ENCODE measurements at regions not wholly inside any gene's neighbourhood (a gene's known extent, or its start where the extent isn't known, plus 50 kb on each side); places are given as distances from the start of the nearest gene placed in this dataset.
"Not testable (repeated sequence)": the region's sequence is repeated elsewhere in the genome, so short reads cannot be mapped to it uniquely, and the experiment has no call there.

- DNase-seq: no peak
These were observed 252.1 kb downstream of the LRIG3 start for GRCh38 chr12:58668233-58668632.

DNA sequence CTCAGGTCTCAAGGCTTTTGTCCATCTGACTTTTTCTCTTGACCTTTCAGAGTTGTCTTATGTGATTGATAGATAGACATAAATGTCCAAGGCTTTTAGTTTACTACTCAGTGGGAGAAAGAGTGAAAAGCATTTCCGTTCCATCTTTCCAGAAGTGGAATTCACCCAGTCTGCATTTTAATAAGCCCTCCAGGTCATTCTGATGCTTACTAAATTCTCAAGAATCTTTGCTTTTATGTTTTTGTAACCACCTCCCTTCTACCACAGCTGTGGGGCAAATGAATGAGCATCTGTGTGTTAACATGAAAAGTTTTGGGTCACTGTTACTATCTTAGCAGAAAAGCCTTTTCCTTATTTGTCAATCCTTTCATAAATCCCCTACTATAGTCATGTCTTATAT lies 251.4 kb downstream of the LRIG3 start:
- DNase-seq: no peak

GRCh38 chr12:58670623-58671022 lies 249.7 kb downstream of the LRIG3 start:
- DNase-seq: no peak

GRCh38 chr12:58671196-58671595 lies 249.1 kb downstream of the LRIG3 start:
- DNase-seq: no peak

- DNase-seq: no peak
These were observed 247.3 kb downstream of the LRIG3 start for GRCh38 chr12:58673021-58673420.

GRCh38 chr12:58677833-58678232 lies 242.5 kb downstream of the LRIG3 start:
- not testable (repeated sequence) for DNase-seq

- no peak for DNase-seq
These were observed 241.6 kb downstream of the LRIG3 start for GRCh38 chr12:58678753-58679152.

DNA sequence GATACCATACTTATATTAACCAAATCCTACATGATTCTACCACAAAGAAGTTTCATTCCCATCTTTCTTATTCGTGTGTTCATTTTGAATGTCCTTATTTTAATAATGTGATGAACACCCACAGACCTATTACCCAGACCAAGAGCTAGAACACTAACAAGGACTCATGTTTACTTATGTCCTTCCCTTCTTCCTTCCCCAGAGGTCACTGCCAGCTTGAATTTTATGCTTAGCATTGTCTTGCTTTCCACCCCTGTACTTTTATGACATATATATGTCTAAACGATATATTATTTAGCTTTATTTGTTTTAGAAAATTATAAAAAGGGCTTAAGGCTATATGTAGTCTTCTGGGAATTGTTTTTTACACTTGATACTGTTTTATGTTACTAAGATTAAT lies 238.6 kb downstream of the LRIG3 start:
- no peak for DNase-seq

- DNase-seq: no peak
These were observed 225.0 kb downstream of the LRIG3 start for GRCh38 chr12:58695263-58695662.

GRCh38 chr12:58701536-58701935 lies 218.8 kb downstream of the LRIG3 start:
- DNase-seq: no peak

GRCh38 chr12:58703866-58704265 lies 216.4 kb downstream of the LRIG3 start:
- DNase-seq: no peak

- DNase-seq: not testable (repeated sequence)
These were observed 215.5 kb downstream of the LRIG3 start for GRCh38 chr12:58704770-58705169.

DNA sequence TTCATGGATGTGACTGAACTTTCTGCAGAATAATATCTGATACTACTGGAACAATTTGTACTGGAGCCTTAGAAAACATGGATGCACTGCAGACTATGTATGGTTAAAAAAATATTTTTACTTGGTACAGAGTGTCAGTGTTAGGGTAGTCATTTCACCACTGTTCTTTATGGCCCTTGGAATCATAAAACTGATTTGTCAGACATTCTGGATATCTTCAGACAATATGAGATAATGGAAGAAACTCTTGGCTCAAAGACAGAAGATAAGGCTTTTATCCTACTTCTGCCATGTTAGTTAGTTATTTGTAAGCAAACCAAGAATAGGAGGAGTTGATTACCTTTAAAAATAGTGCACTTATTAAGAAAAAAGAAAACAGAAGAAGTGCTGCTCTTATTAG lies 209.4 kb downstream of the LRIG3 start:
- DNase-seq: no peak

DNA sequence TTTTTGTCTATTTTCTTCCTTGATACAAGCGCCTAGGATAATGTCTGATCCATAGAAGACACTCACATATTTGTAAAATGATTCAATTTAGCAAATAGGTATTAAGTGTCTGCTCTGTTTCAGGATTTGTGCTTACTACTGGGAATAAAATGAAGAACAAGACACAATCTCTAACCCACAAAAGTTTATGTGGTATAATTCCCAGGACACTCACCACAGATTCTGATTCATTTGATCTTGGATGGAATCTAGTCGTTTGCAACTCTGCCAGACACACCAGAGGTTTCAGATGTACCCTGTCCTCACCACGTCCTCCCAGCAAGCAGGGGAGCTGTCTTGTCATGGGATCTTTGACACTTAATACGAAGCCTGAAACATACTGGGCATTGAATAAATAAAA lies 208.3 kb downstream of the LRIG3 start:
- DNase-seq: no peak

- DNase-seq: no peak
These were observed 207.3 kb downstream of the LRIG3 start for GRCh38 chr12:58712976-58713375.

DNA sequence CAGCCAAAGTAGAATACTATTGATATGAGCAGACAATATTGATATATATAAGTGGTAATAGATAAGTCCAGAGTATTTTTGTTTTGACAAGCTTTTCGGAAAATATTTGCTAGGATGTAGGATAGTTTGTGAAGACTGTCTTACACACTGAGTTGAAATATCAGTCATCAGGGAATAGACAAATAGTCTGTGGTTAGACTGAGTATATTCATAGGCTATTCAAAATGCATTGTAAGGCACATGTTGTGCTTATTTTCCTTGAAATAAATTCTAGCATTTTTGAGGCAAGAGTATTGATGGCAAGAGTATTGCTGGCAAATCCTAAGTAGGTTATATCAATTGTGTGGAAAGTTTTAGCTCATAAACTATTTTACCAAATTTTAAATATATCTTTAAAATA lies 201.1 kb downstream of the LRIG3 start:
- no peak for DNase-seq

DNA sequence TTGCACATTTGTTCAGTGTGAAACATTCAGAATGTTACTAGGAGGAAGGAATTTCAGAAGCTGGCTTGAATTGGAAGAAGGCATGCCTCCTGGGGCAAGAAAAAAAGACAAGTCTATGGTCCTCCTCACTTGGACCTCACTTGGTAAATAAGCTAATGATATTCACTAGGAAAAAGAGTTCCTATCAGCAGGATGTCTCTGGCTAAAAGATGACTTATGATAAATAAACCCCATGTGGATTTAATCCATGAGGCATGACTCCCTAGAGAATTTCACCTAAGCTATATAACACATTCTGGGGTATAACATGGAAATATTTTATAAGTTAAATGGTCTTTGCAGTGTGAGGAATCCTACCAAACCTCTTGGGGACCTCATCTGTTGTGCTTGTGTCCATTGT lies 199.9 kb downstream of the LRIG3 start:
- DNase-seq: no peak

GRCh38 chr12:58725400-58726105 lies 194.8 kb downstream of the LRIG3 start:
- no peak for DNase-seq

GRCh38 chr12:58727521-58727920 lies 192.8 kb downstream of the LRIG3 start:
- DNase-seq: no peak

GRCh38 chr12:58728397-58728796 lies 191.9 kb downstream of the LRIG3 start:
- no peak for DNase-seq

- DNase-seq: no peak
These were observed 189.2 kb downstream of the LRIG3 start for GRCh38 chr12:58731096-58731495.

DNA sequence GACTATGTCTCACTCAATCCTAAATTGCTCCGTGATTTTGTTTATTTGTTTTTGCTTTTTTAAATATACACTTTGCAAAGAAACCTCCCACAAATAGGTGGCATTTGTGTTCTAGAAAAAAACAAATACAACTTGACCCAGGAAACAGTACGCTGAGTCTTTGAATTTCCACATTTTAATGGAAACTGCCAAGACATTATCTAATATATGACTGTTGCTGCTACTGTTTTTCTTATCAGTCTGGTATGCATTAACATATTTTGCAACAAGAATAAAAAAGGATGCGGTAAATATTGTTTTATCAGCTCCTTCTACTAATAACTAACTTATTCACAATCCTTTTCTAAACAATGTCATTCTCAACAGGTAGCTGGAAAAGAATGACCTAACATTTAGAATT lies 187.4 kb downstream of the LRIG3 start:
- no peak for DNase-seq

DNA sequence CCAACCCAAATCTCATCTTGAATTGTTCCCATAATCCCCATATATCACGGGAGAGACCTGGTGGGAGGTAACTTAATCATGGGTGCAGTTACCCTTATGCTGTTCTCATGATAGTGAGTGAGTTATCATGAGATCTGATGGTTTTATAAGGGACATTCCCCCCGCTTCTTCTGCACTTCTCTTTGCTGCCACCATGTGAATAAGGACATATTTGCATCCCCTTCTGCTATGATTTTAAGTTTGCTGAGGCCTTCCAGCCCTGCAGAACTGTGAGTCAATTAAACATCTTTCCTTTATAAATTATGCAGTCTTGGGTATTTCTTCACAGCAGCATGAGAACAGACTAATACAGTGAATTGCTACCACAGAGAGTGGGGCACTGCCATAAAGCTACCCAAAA lies 179.1 kb downstream of the LRIG3 start:
- DNase-seq: no peak

DNA sequence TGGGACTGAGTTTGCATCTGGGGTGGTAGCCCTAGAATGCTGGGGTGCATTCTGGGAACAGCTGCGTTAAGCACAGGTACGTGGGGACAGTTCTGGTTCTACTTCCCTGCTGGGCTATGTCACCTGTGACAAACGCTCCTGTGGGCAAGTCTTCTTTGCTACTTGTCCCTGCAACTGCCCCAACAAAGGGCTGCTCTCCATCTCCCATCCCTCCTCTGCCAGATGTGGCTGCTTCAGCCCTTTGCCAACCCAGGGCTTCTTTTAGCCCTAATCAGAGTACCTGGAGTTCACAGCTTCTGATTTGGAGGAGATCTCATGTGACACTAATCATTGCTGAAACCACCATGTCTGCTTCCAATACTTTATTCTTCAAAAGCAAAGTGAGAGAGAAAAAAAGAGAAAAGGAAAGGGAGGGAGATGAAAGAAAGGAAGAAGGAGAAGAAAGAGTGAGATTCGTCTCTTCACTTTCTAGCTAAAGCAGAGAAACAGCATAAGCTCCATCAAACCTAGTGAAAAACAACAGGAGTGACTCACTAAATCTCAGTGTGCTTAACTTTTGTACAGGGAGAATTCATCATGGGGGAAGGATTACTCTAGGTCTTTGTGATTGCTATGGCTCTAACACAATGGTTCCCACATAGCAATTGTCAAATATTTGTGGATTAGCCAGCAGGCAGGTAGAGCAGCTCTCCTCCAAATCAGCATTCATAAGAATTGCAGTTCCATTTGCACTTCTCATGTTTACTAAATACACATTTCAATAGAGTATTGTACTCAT lies 174.8 kb downstream of the LRIG3 start:
- DNase-seq: no peak

DNA sequence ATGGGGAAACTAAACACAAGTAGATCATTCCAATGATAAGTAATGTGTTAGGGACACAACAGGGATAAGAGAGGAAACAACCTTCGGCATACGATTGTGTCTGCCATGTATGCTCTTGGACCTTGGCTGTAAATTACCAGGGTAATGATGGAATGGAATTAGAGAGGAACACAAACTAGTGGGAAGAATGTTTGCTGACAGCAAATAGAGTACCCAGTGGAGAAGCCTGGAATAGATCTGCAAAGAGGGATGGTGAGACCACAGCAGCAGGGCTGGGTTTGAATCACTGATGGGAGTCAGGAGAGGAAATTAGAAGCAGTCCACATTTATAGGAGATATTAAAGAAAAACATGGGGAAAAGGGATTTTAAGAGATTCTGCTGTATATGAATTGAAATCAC lies 172.8 kb downstream of the LRIG3 start:
- no peak for DNase-seq

Measured in suppressor macrophage treated with lipopolysaccharide for 1 hour (primary cell).